SK-N-SH treated with all-trans-retinoic acid at 6 μM for 48 hours (cell line): ENCODE measurements at regions not wholly inside any gene's neighbourhood (a gene's known extent, or its start where the extent isn't known, plus 50 kb on each side); places are given as distances from the start of the nearest gene placed in this dataset.

Experiments used
- ATAC-seq: fragments of 200-7000 bp; cut with Tn5 transposase; 3 replicates; pipeline ENCODE4 v1.9.1; 2020; ENCODE audit warnings: mild to moderate bottlenecking, moderate library complexity
- ARNTL ChIP-seq: fragments of 450-650 bp; formaldehyde crosslinking; IDR thresholded peaks from 2 replicates; pipeline ENCODE4 v1.5.0; 2020; ENCODE audit warnings: low read depth, mild to moderate bottlenecking, moderate library complexity, borderline replicate concordance
- BACH2 ChIP-seq: fragments of 250-450 bp; sonication (Bioruptor Pico); IDR thresholded peaks from 2 replicates; pipeline ENCODE4 v1.9.0; 2021; ENCODE audit warnings: mild to moderate bottlenecking, borderline replicate concordance
- CSDC2 ChIP-seq: fragments of 250-450 bp; sonication (Bioruptor Pico); IDR thresholded peaks from 2 replicates; pipeline ENCODE4 v1.5.0; 2020; ENCODE audit warnings: mild to moderate bottlenecking, moderate library complexity
- ESRRG ChIP-seq: fragments of 250-450 bp; sonication (Bioruptor Pico); IDR thresholded peaks from 2 replicates; pipeline ENCODE4 v1.6.1; 2021; ENCODE audit warnings: mild to moderate bottlenecking
- GLIS3 ChIP-seq: fragments of 250-450 bp; sonication (Bioruptor Pico); IDR thresholded peaks from 2 replicates; pipeline ENCODE4 v1.5.0; 2020; ENCODE audit warnings: mild to moderate bottlenecking, moderate library complexity
- OSR1 ChIP-seq: fragments of 250-450 bp; sonication (Bioruptor Pico); IDR thresholded peaks from 2 replicates; pipeline ENCODE4 v1.8.0; 2022; ENCODE audit warnings: moderate library complexity, mild to moderate bottlenecking, inconsistent platforms
- PPARA ChIP-seq: fragments of 250-450 bp; sonication (Bioruptor Pico); IDR thresholded peaks from 2 replicates; pipeline ENCODE4 v1.5.0; 2020; ENCODE audit warnings: mild to moderate bottlenecking, borderline replicate concordance
- RARB ChIP-seq: fragments of 250-450 bp; sonication (Bioruptor Pico); IDR thresholded peaks from 2 replicates; pipeline ENCODE4 v1.8.0; 2021; ENCODE audit warnings: mild to moderate bottlenecking, moderate library complexity
- SNAI2 ChIP-seq: fragments of 250-450 bp; sonication (Bioruptor Pico); IDR thresholded peaks from 2 replicates; pipeline ENCODE4 v1.5.0; 2020; ENCODE audit warnings: mild to moderate bottlenecking, moderate library complexity
- TCF4 ChIP-seq: fragments of 250-450 bp; sonication (Bioruptor Pico); IDR thresholded peaks from 2 replicates; pipeline ENCODE4 v1.8.0; 2021; ENCODE audit warnings: mild to moderate bottlenecking, moderate library complexity, borderline replicate concordance
- TOX ChIP-seq: fragments of 250-450 bp; sonication (Bioruptor Pico); IDR thresholded peaks from 2 replicates; pipeline ENCODE4 v1.8.0; 2021; ENCODE audit warnings: mild to moderate bottlenecking, moderate library complexity, borderline replicate concordance
- ZC3H10 ChIP-seq: fragments of 250-450 bp; sonication (Bioruptor Pico); IDR thresholded peaks from 2 replicates; pipeline ENCODE4 v1.5.1; 2021; ENCODE audit warnings: mild to moderate bottlenecking, moderate library complexity
- ZFP3 ChIP-seq: fragments of 250-450 bp; sonication (Bioruptor Pico); IDR thresholded peaks from 2 replicates; pipeline ENCODE4 v1.5.0; 2020; ENCODE audit warnings: mild to moderate bottlenecking, moderate library complexity
- ZNF565 ChIP-seq: fragments of 450-650 bp; formaldehyde crosslinking; conservative IDR thresholded peaks from 2 replicates; pipeline ENCODE4 v1.5.0; 2020; ENCODE audit warnings: low read depth, mild to moderate bottlenecking, moderate library complexity
- ZNF70 ChIP-seq: fragments of 450-650 bp; formaldehyde crosslinking; IDR thresholded peaks from 2 replicates; pipeline ENCODE4 v1.5.0; 2020; ENCODE audit warnings: mild to moderate bottlenecking, moderate library complexity
- ZNF8 ChIP-seq: fragments of 450-650 bp; formaldehyde crosslinking; IDR thresholded peaks from 2 replicates; pipeline ENCODE4 v1.5.0; 2020; ENCODE audit warnings: mild to moderate bottlenecking, moderate library complexity
- TF ChIP-seq, protein P1 (sequence below): fragments of 250-450 bp; sonication (Bioruptor Pico); IDR thresholded peaks from 2 replicates; pipeline ENCODE4 v1.8.0; 2020; ENCODE audit warnings: mild to moderate bottlenecking, moderate library complexity, borderline replicate concordance
- TF ChIP-seq, protein P2 (sequence below): fragments of 250-450 bp; sonication (Bioruptor Pico); IDR thresholded peaks from 2 replicates; pipeline ENCODE4 v1.5.0; 2020; ENCODE audit warnings: mild to moderate bottlenecking, moderate library complexity
- TF ChIP-seq, protein P3 (sequence below): fragments of 250-450 bp; sonication (Bioruptor Pico); IDR thresholded peaks from 2 replicates; pipeline ENCODE4 v1.8.0; 2021; ENCODE audit warnings: low read depth, mild to moderate bottlenecking, moderate library complexity, borderline replicate concordance
- TF ChIP-seq, protein P4 (sequence below): fragments of 250-450 bp; sonication (Bioruptor Pico); IDR thresholded peaks from 2 replicates; pipeline ENCODE4 v1.5.1; 2020; ENCODE audit warnings: low read depth, mild to moderate bottlenecking, moderate library complexity

DNA sequence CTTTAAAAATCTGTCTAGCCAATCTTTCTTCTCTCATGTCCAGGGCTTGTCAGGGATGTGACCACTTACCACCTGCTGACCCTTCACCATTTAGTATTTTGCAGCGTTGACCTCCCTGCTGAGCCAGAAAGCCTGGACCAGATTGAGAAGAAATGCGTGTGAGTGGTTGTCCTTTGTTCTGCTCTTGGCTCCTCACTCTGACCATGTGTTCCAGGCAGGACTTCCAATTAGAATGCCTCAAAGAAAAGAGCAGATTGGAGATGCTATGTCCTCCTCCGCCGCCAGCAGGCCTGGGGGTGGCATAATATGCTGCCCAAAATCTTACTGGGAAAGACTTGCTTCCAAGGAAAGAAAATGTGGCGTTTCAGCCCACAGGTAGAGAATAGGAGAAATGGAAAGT lies 894.1 kb downstream of the SLC4A3 start:
- no peak for ATAC-seq
- no peak for TF ChIP-seq ZC3H10 (CRISPR knock-in tag)
- TF ChIP-seq ZNF8 (CRISPR knock-in tag), result no peak
- TF ChIP-seq, protein P1, sequence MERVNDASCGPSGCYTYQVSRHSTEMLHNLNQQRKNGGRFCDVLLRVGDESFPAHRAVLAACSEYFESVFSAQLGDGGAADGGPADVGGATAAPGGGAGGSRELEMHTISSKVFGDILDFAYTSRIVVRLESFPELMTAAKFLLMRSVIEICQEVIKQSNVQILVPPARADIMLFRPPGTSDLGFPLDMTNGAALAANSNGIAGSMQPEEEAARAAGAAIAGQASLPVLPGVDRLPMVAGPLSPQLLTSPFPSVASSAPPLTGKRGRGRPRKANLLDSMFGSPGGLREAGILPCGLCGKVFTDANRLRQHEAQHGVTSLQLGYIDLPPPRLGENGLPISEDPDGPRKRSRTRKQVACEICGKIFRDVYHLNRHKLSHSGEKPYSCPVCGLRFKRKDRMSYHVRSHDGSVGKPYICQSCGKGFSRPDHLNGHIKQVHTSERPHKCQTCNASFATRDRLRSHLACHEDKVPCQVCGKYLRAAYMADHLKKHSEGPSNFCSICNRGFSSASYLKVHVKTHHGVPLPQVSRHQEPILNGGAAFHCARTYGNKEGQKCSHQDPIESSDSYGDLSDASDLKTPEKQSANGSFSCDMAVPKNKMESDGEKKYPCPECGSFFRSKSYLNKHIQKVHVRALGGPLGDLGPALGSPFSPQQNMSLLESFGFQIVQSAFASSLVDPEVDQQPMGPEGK, result no peak
- TF ChIP-seq, protein P2, sequence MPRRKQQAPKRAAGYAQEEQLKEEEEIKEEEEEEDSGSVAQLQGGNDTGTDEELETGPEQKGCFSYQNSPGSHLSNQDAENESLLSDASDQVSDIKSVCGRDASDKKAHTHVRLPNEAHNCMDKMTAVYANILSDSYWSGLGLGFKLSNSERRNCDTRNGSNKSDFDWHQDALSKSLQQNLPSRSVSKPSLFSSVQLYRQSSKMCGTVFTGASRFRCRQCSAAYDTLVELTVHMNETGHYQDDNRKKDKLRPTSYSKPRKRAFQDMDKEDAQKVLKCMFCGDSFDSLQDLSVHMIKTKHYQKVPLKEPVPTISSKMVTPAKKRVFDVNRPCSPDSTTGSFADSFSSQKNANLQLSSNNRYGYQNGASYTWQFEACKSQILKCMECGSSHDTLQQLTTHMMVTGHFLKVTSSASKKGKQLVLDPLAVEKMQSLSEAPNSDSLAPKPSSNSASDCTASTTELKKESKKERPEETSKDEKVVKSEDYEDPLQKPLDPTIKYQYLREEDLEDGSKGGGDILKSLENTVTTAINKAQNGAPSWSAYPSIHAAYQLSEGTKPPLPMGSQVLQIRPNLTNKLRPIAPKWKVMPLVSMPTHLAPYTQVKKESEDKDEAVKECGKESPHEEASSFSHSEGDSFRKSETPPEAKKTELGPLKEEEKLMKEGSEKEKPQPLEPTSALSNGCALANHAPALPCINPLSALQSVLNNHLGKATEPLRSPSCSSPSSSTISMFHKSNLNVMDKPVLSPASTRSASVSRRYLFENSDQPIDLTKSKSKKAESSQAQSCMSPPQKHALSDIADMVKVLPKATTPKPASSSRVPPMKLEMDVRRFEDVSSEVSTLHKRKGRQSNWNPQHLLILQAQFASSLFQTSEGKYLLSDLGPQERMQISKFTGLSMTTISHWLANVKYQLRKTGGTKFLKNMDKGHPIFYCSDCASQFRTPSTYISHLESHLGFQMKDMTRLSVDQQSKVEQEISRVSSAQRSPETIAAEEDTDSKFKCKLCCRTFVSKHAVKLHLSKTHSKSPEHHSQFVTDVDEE (CRISPR knock-in tag), result no peak
- TF ChIP-seq CSDC2 (CRISPR knock-in tag), result no peak
- TF ChIP-seq, protein P3, sequence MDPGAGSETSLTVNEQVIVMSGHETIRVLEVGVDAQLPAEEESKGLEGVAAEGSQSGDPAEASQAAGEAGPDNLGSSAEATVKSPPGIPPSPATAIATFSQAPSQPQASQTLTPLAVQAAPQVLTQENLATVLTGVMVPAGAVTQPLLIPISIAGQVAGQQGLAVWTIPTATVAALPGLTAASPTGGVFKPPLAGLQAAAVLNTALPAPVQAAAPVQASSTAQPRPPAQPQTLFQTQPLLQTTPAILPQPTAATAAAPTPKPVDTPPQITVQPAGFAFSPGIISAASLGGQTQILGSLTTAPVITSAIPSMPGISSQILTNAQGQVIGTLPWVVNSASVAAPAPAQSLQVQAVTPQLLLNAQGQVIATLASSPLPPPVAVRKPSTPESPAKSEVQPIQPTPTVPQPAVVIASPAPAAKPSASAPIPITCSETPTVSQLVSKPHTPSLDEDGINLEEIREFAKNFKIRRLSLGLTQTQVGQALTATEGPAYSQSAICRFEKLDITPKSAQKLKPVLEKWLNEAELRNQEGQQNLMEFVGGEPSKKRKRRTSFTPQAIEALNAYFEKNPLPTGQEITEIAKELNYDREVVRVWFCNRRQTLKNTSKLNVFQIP (CRISPR knock-in tag), result no peak
- no peak for TF ChIP-seq BACH2 (CRISPR knock-in tag)
- TF ChIP-seq ARNTL, result no peak
- no peak for TF ChIP-seq GLIS3
- TF ChIP-seq ZNF70 (CRISPR knock-in tag), result no peak
- TF ChIP-seq TOX (CRISPR knock-in tag), result no peak
- no peak for TF ChIP-seq SNAI2
- no peak for TF ChIP-seq OSR1 (CRISPR knock-in tag)
- no peak for TF ChIP-seq TCF4 (CRISPR knock-in tag)

DNA sequence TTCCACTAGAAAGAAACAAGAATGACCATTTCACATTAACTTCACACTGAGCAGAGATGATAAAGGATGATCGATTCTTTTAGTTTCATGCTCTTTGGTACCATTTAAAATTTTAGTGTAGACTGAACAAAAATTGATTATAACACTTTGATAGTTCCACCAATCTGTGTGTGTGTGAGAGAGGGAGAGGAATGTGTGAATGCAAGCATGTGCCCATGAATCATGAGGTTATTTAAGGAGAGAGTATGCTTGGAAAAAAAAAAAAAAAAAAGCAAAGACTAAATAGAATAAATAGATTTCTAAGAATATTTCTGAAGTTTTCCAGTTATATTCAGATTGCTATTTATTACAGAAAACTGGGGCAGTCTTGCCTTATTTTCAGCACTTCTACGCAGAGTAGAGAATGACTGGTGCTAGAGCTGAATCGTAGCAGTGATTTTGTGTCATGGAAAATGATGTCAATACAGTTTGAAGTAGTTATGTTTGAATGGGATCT lies 900.8 kb downstream of the SLC4A3 start:
- TF ChIP-seq, protein P4, sequence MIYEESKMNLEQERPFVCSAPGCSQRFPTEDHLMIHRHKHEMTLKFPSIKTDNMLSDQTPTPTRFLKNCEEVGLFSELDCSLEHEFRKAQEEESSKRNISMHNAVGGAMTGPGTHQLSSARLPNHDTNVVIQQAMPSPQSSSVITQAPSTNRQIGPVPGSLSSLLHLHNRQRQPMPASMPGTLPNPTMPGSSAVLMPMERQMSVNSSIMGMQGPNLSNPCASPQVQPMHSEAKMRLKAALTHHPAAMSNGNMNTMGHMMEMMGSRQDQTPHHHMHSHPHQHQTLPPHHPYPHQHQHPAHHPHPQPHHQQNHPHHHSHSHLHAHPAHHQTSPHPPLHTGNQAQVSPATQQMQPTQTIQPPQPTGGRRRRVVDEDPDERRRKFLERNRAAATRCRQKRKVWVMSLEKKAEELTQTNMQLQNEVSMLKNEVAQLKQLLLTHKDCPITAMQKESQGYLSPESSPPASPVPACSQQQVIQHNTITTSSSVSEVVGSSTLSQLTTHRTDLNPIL (CRISPR knock-in tag), result no peak
- TF ChIP-seq ESRRG (CRISPR knock-in tag) (no peak), ZNF565 (CRISPR knock-in tag) (no peak), GLIS3 (no peak)
- TF ChIP-seq, all 23 proteins: peak for 0

DNA sequence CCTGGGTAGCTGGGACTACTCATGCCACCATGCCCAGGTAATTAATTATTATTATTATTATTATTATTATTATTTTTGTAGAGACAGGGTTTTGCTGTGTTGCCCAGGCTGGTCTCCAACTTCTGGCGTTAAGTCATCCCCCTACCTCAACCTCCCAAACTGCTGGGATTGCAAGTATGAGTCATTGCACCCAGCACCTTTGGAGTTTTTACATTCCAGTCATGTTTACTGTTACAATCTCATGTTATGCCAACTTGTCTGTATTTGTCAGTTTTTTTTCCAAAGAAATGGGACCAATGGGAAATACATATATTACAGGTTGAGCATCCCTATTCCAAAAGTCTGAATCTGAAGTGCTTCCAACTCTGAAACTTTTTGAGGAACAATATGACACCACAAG lies 903.8 kb downstream of the SLC4A3 start:
- no peak for TF ChIP-seq TCF4 (CRISPR knock-in tag)
- TF ChIP-seq ZNF8 (CRISPR knock-in tag), result no peak
- TF ChIP-seq, protein P4 (CRISPR knock-in tag), result no peak
- no peak for TF ChIP-seq ARNTL
- TF ChIP-seq, protein P1, result no peak
- TF ChIP-seq ZFP3 (CRISPR knock-in tag), result no peak
- TF ChIP-seq ZC3H10 (CRISPR knock-in tag), result no peak
- TF ChIP-seq OSR1 (CRISPR knock-in tag), result no peak
- TF ChIP-seq RARB (CRISPR knock-in tag), result no peak
- TF ChIP-seq ZNF565 (CRISPR knock-in tag), result no peak
- TF ChIP-seq BACH2 (CRISPR knock-in tag), result no peak
- TF ChIP-seq CSDC2 (CRISPR knock-in tag), result no peak
- TF ChIP-seq ZNF70 (CRISPR knock-in tag), result no peak
- no peak for TF ChIP-seq PPARA (CRISPR knock-in tag)
- TF ChIP-seq, protein P3 (CRISPR knock-in tag), result no peak
- TF ChIP-seq SNAI2, result no peak
- no peak for ATAC-seq

More for the DNA sequence above, 900.8 kb downstream of the SLC4A3 start:
- ATAC-seq, result peak; percentile 58
